Keratinocyte (primary cell): ENCODE measurements at regions not wholly inside any gene's neighbourhood (a gene's known extent, or its start where the extent isn't known, plus 50 kb on each side); places are given as distances from the start of the nearest gene placed in this dataset.
A peak's percentile ranks its signal among the peaks of the same experiment; 100 is the strongest.

Experiments used
- DNase-seq: peaks from one replicate; pipeline ENCODE4 v3.0.0-alpha.2; 2011; ENCODE audit warnings: low read depth, missing footprints, low spot score
- FAIRE-seq: peaks from 2 replicates; lab custom pipeline; 2011; peaks lifted over from hg19 to GRCh38; lab: Jason Lieb, UNC
- H2AFZ ChIP-seq: 2 replicates; pipeline ENCODE4 v1.6.0; 2012; ENCODE audit warnings: low read length, control low read depth, inconsistent platforms; ENCODE audit not compliant: control insufficient read depth
- H3K27ac ChIP-seq: 2 replicates; pipeline ENCODE4 v1.5.1; 2011; ENCODE audit warnings: low read length; ENCODE audit not compliant: control insufficient read depth, insufficient read depth
- H3K27me3 ChIP-seq: 3 replicates; pipeline ENCODE4 v1.6.0; 2011; ENCODE audit warnings: low read length; ENCODE audit not compliant: control insufficient read depth, insufficient read depth; ENCODE audit errors: extremely low read depth
- H3K36me3 ChIP-seq, 2 experiments: 2 replicates in 1 of 2; 3 replicates in 1 of 2; pipeline ENCODE4 v1.5.1; 2011; ENCODE audit warnings: low read length in 2 of 2, mild to moderate bottlenecking in 1 of 2; ENCODE audit not compliant: control insufficient read depth in 2 of 2, insufficient read depth in 2 of 2; ENCODE audit errors: extremely low read depth in 1 of 2
- H3K4me1 ChIP-seq: 3 replicates; pipeline ENCODE4 v1.5.1; 2011; ENCODE audit warnings: low read length; ENCODE audit not compliant: control insufficient read depth, insufficient read depth; ENCODE audit errors: extremely low read depth
- H3K4me2 ChIP-seq: 3 replicates; pipeline ENCODE4 v1.6.0; 2011; ENCODE audit warnings: low read depth, low read length; ENCODE audit not compliant: control insufficient read depth, insufficient read depth; ENCODE audit errors: extremely low read depth
- H3K4me3 ChIP-seq, 3 experiments: fragments of 200-600 bp in 1 of 3; sonication (generic) in 1 of 3; 2 replicates in 2 of 3; 3 replicates in 1 of 3; pipeline ENCODE4 v1.5.1; 2011 to 2016; ENCODE audit warnings: low read length in 3 of 3, mild to moderate bottlenecking in 3 of 3, control low read depth in 2 of 3, inconsistent platforms in 1 of 3, low read depth in 1 of 3, mixed read lengths in 1 of 3, mixed run types in 1 of 3, moderate library complexity in 1 of 3; ENCODE audit not compliant: control insufficient read depth in 2 of 3, insufficient read depth in 2 of 3; ENCODE audit errors: extremely low read depth in 1 of 3
- H3K79me2 ChIP-seq: 2 replicates; pipeline ENCODE4 v1.6.0; 2012; ENCODE audit warnings: low read length; ENCODE audit not compliant: control insufficient read depth, insufficient read depth
- H3K9ac ChIP-seq: 3 replicates; pipeline ENCODE4 v1.6.0; 2011; ENCODE audit warnings: low read length; ENCODE audit not compliant: control insufficient read depth, insufficient read depth; ENCODE audit errors: extremely low read depth
- H3K9me1 ChIP-seq: 3 replicates; pipeline ENCODE4 v1.6.0; 2011; ENCODE audit warnings: low read length; ENCODE audit not compliant: control insufficient read depth, insufficient read depth; ENCODE audit errors: extremely low read depth
- H3K9me3 ChIP-seq: 2 replicates; pipeline ENCODE4 v1.5.1; 2012; ENCODE audit warnings: low read depth, low read length; ENCODE audit not compliant: control insufficient read depth
- H4K20me1 ChIP-seq: 3 replicates; pipeline ENCODE4 v1.6.0; 2011; ENCODE audit warnings: low read length; ENCODE audit not compliant: control insufficient read depth, insufficient read depth; ENCODE audit errors: extremely low read depth
- EZH2 ChIP-seq: IDR thresholded peaks from one replicate; pipeline ENCODE4 v1.6.1; 2012; ENCODE audit warnings: inconsistent platforms, mild to moderate bottlenecking, low read length, moderate library complexity
- dilution Hi-C: fragments of 300-500 bp; cut with MboI; formaldehyde crosslinking; loops from one replicate; pipeline ENCODE4 v1.7.0; 2020; ENCODE audit warnings: low sequenced_read_pairs; ENCODE audit not compliant: extremely low pct_ligation_motif_present
- TF ChIP-seq, protein P1 (sequence below), 3 experiments: IDR thresholded peaks in 1 of 3; conservative IDR thresholded peaks in 1 of 3; optimal IDR thresholded peaks in 1 of 3; 2 replicates in 2 of 3; 3 replicates in 1 of 3; pipeline versions ENCODE3 to v1.5.1; 2011; ENCODE audit warnings: low read length in 3 of 3, mild to moderate bottlenecking in 3 of 3, moderate library complexity in 2 of 3, control low read depth in 1 of 3, inconsistent platforms in 1 of 3; ENCODE audit not compliant: insufficient read depth in 2 of 3; ENCODE audit errors: extremely low read depth in 1 of 3

DNA sequence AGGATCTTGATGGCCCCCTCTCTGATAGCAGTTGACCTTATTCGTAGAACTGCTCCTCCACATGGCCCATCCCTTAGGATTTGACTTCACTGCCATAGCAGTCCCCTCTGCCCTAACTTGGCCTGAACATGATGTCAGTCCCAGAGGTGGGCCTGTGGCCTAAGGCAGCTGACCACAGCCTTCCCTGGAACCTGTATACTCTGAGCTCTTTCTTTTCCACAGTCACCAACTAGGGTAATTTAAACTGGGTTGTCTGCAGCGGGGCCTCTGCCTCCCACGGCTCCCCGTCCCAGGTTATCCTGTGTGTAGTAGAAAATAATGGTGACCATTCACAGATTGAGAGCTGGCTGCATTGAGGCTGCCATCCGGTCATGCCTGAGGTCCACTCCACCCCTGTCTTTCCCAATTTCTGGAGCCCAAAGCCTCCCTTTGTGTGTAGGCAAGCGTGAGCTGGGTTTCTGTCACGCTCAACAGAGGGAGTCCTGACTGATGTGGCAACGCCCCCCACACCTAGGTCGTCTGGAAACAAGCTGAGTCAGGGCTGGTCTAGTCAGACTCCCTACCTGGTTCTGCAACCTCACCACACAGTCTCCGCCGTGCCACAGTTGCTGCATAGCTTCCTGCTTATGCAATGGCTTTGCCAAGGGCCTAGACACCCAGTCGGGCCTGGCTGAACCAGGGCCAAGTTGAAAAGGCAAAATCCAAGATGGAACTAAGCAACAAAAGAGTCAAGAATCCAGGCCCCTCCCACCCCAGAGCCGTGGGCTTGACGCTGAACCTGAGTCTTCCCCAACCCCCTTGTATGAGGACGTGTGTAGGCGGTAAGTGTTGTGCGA, 284.5 kb downstream of the XXYLT1 start:
- FAIRE-seq, result peak; percentile 81
- H3K9ac ChIP-seq, result no peak overlapping the region
- H3K27me3 ChIP-seq, result no peaks in the 10 kb centered on the region
- no peak overlapping the region for H3K4me3 ChIP-seq
- peak; percentile 61 for DNase-seq
- peak overlapping the region; percentile 25 for H3K27ac ChIP-seq
- H3K36me3 ChIP-seq, result no peaks in the 10 kb centered on the region
- dilution Hi-C loops, result no loop called here
- TF ChIP-seq, protein P1, sequence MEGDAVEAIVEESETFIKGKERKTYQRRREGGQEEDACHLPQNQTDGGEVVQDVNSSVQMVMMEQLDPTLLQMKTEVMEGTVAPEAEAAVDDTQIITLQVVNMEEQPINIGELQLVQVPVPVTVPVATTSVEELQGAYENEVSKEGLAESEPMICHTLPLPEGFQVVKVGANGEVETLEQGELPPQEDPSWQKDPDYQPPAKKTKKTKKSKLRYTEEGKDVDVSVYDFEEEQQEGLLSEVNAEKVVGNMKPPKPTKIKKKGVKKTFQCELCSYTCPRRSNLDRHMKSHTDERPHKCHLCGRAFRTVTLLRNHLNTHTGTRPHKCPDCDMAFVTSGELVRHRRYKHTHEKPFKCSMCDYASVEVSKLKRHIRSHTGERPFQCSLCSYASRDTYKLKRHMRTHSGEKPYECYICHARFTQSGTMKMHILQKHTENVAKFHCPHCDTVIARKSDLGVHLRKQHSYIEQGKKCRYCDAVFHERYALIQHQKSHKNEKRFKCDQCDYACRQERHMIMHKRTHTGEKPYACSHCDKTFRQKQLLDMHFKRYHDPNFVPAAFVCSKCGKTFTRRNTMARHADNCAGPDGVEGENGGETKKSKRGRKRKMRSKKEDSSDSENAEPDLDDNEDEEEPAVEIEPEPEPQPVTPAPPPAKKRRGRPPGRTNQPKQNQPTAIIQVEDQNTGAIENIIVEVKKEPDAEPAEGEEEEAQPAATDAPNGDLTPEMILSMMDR (optimal IDR thresholded peaks at IDR 0.05 in 1 of 3, IDR thresholded peaks at IDR 0.05 in 1 of 3, conservative IDR thresholded peaks at IDR 0.05 in 1 of 3; ENCODE audit: extremely low read depth in 1 of 3, insufficient read depth in 2 of 3, low read length in 3 of 3), result no peak
- TF ChIP-seq EZH2, result no peak
- H3K4me1 ChIP-seq, result peaks cover 17% of the 10 kb centered on the region
- H4K20me1 ChIP-seq, result no peaks in the 10 kb centered on the region
- H3K9me3 ChIP-seq, result no peaks in the 10 kb centered on the region
- no peaks in the 10 kb centered on the region for H3K9me1 ChIP-seq
- peak overlapping the region; percentile 10 for H3K4me2 ChIP-seq
- H3K79me2 ChIP-seq, result no peaks in the 10 kb centered on the region
- H2AFZ ChIP-seq, result no peak overlapping the region

DNA sequence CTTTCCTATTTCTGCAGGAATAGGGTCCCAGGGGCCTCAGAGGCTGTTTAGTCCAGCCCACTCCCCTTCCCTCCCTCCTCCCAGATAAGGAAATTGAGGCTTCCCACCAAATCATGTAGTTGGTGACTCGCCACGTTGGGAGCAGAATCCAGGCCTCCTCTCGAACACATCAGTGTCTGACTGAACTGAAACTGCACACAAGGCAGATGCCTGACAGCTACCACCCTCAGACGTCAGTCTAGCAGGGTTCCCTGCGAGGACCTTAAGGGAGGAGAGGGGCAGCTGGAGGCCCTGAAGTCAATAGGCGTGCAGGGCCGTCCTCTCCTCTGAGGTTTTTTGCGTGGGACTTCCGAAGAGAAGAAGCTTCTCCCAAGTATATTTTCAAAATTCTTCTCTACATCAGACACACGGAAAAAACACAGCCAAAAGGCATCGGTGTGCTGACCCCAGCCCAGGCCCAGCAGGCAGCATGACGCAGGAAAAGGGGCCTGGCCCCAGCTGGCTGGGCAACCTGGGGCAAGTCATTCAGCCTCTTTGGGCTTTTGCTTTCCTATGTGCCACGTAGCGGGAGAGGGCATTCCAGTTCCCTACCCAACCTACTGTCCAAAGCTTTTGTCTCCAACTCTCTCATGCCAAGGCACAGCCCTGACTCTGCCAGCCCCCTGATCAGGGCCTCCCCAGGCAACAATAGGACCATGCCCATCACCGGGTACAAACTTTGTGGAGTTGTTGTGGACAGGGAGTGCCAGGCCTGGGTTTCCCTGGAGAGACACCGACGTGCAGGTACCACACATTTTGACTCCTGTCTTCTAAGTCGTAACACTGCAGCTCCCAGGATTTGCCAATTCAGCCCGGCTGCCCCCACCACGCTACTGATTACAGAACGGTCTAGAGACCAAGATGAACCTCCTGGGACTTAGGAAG, 283.1 kb downstream of the XXYLT1 start:
- H3K4me1 ChIP-seq, result peaks cover 17% of the 10 kb centered on the region
- no peak overlapping the region for H2AFZ ChIP-seq
- no peaks in the 10 kb centered on the region for H3K79me2 ChIP-seq
- no peak overlapping the region for H3K9ac ChIP-seq
- TF ChIP-seq EZH2, result no peak
- TF ChIP-seq, protein P1 (optimal IDR thresholded peaks at IDR 0.05 in 1 of 3, IDR thresholded peaks at IDR 0.05 in 1 of 3, conservative IDR thresholded peaks at IDR 0.05 in 1 of 3; ENCODE audit: extremely low read depth in 1 of 3, insufficient read depth in 2 of 3, low read length in 3 of 3), result no peak
- no peaks in the 10 kb centered on the region for H3K27me3 ChIP-seq
- H3K9me3 ChIP-seq, result no peaks in the 10 kb centered on the region
- no peaks in the 10 kb centered on the region for H4K20me1 ChIP-seq
- no peaks in the 10 kb centered on the region for H3K36me3 ChIP-seq
- no peaks in the 10 kb centered on the region for H3K9me1 ChIP-seq
- dilution Hi-C loops, result no loop called here
- DNase-seq (no peak), FAIRE-seq (no peak)
- no peak overlapping the region for H3K4me2 ChIP-seq
- H3K27ac ChIP-seq, result no peak overlapping the region
- no peak overlapping the region for H3K4me3 ChIP-seq
